AG09309 (cell line): ENCODE measurements at regions not wholly inside any gene's neighbourhood (a gene's known extent, or its start where the extent isn't known, plus 50 kb on each side); places are given as distances from the start of the nearest gene placed in this dataset.

Experiments
- DNase-seq: peaks from one replicate; pipeline ENCODE4 v3.0.0-alpha.2; 2010; ENCODE audit warnings: low read depth
- H3K4me3 ChIP-seq: 2 replicates; pipeline ENCODE4 v1.5.1; 2011; ENCODE audit warnings: mild to moderate bottlenecking, low read depth, low read length, moderate library complexity; ENCODE audit not compliant: control insufficient read depth
- TF ChIP-seq, protein P1 (sequence below): IDR thresholded peaks from 2 replicates; pipeline ENCODE4 v1.5.1; 2011; ENCODE audit warnings: mild to moderate bottlenecking, low read depth, low read length, inconsistent platforms; ENCODE audit not compliant: insufficient read depth, control insufficient read depth; ENCODE audit errors: missing control alignments

DNA sequence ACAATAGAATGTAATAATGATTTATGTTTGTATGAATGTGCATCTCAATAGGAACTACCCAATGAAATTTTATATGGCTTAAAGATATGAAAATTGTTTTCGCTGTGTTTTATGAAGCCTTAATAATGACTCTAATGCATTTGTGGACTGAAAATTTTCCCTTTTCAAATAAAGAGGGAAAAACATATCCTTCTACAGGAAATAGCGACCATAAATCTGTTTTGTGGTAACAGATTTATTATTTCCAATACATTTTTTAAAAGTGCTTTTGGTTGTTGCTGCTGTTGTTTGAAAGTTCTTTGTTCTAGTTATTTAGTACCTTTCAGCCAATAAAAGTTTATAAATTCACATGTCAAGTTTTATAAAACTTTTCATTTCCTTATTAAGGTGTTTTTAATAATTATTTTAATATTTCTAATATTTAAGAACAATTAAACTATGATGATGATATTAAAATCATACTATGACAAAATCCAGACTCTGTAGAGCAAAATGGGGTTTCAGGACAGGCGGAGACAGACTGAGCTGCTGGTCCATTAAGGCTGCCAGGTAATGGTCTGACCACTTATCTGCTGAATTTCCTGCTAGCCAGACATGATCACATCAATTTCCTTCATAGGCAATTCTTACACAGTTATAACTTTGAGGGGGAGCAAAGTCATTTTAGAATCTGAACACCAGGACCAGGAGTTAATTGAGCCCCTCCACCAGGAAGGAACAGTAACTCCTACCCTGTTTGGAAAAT is 65.7 kb upstream of the NEUROD1 start:
- no peak overlapping the region for H3K4me3 ChIP-seq
- TF ChIP-seq, protein P1, sequence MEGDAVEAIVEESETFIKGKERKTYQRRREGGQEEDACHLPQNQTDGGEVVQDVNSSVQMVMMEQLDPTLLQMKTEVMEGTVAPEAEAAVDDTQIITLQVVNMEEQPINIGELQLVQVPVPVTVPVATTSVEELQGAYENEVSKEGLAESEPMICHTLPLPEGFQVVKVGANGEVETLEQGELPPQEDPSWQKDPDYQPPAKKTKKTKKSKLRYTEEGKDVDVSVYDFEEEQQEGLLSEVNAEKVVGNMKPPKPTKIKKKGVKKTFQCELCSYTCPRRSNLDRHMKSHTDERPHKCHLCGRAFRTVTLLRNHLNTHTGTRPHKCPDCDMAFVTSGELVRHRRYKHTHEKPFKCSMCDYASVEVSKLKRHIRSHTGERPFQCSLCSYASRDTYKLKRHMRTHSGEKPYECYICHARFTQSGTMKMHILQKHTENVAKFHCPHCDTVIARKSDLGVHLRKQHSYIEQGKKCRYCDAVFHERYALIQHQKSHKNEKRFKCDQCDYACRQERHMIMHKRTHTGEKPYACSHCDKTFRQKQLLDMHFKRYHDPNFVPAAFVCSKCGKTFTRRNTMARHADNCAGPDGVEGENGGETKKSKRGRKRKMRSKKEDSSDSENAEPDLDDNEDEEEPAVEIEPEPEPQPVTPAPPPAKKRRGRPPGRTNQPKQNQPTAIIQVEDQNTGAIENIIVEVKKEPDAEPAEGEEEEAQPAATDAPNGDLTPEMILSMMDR = no peak
- DNase-seq = no peak

DNA sequence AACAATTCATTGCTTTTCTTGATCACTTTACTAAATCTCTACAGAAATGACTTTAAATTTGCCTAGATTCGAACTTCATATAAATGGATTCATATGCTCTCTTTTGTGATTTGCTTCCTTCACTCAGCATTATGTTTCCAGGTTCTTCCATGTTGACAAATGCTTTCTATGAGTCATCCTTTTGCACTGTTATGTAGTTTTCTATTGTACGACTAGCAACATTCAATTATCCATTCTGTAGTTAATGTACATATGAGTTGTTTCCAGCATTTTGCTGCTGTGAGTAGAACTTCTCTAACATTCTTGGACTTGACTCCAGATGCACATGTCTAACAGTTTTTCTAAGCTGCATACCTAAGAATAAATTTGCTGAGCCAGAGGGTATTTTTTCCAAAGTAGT is 66.5 kb upstream of the NEUROD1 start:
- no peak for DNase-seq
- no peak overlapping the region for H3K4me3 ChIP-seq
- TF ChIP-seq, protein P1 = no peak

DNA sequence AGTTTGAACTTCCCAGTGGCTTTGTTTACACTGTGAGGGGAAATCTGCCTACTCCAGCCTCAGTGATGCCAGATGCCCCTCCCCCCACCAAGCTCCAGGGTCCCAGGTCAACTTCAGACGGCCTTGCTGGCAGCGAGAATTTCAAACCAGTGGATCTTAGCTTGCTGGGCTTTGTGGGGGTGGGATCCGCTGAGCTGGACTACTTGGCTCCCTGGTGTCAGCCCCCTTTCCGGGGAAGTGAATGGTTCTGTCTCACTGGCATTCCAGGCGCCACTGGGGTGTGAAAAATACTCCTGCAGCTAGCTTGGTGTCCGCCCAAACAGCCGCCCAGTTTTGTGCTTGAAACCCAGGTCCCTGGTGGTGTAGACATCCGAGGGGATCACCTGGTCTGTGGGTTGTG is 70.0 kb upstream of the NEUROD1 start:
- TF ChIP-seq, protein P1 = no peak
- no peak overlapping the region for H3K4me3 ChIP-seq
- DNase-seq = no peak

DNA sequence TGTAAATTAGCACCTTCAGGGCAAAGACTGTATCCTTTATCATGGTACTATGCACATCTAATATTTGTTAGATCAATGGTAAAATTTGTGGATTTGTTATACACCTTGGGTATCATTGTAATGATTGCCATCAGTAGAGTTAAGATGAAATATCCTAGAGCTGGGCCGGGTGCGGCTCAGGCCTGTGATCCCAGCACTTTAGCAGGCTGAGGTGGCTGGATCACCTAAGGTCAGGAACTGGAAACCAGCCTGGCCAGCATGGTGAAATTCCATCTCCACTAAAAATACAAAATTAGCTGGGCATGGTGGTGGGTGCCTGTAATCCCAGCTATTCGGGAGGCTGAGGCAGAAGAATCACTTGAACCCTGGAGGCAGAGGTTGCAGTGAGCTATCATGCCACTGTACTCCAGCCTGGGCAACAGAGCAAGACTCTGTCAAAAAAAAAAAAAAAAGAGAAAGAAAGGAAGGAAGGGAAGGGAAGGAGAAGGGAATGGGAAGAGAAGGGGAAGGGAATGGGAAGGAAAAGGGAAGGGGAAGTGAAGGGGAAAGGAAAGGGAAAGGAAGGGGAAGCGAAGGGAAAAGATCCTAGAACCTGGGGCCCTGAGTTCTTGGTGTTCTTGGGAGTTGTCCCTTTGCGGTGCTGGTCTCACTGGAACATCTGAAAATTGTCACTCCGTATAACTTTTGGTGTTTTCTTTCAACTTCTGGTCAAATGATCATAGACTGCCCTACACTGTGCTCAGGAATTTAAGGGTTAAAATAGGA is 71.1 kb upstream of the NEUROD1 start:
- DNase-seq = no peak
- TF ChIP-seq, protein P1 = no peak

DNA sequence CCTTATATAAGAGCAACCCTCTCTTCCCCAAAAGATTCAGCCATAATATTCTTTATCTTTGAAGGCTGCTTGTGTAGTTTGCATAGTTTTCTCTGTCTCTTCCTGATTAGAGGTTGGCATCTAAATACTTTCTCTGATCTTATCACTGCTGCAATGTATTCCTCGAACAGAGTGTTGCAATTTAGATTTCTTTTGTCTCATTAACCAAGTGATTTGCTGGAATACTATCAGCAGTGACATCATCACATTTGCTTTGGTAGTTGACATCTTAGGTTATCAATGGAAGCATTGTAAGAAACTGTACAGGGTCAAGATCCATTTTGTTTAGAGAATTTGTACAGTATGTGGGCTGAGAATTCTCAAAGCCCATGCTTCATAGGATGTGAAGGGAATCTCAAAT is 72.0 kb upstream of the NEUROD1 start:
- TF ChIP-seq, protein P1 = no peak
- no peak overlapping the region for H3K4me3 ChIP-seq
- DNase-seq = no peak

More for the DNA sequence above, 71.1 kb upstream of the NEUROD1 start:
- H3K4me3 ChIP-seq = no peak overlapping the region

DNA sequence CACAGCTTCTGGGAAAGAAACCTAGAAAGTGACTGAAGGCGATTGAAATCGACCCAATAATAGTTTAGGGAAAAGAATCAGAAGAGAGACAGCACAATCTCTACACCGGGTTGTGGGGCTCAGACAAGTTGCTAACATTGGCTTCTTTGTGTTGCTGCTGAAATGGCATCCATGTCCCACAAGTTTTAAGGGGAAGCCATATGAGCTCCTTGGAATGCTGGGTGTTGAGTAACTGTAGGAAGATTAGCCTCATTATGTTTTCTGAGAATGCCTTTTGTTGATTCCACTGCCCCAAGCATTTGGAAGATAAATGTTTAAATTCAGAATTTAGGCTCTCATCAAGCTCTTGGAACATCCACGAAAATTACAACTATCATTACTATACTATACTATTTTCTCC is 73.4 kb upstream of the NEUROD1 start:
- TF ChIP-seq, protein P1 = no peak
- no peak overlapping the region for H3K4me3 ChIP-seq
- no peak for DNase-seq

DNA sequence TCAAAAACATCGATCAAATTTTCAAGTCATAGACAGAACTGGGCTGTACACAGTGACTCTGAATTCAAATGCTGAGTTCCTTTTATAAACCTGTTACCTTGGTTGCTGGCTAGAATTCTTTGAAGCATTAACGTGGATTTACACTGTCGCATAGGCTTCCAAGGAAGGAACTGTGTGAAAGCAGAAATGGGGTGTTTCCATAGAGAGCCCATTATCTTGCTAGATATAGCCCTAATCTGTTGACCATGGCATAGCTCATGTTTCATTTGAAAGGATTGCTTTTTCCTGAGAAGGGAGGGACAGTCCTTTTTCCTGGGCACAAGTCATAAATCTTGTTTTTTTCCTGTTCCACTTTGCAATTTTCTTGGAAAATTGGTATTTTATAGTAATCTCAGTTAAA is 73.8 kb upstream of the NEUROD1 start:
- TF ChIP-seq, protein P1 = no peak
- no peak overlapping the region for H3K4me3 ChIP-seq
- no peak for DNase-seq
